H9 (cell line): ENCODE measurements at regions not wholly inside any gene's neighbourhood (a gene's known extent, or its start where the extent isn't known, plus 50 kb on each side); places are given as distances from the start of the nearest gene placed in this dataset.

Source experiments
- DNase-seq: peaks from one replicate; pipeline ENCODE4 v3.0.0-alpha.2; 2017
- H2AFZ ChIP-seq: one replicate; pipeline ENCODE4 v1.6.1; 2013; ENCODE audit warnings: mild to moderate bottlenecking, low read length, control low read depth, moderate library complexity
- H2AK5ac ChIP-seq: 2 replicates; pipeline ENCODE4 v1.6.1; 2013; ENCODE audit warnings: low read length, control low read depth, mixed read lengths; ENCODE audit not compliant: insufficient read length
- H2BK120ac ChIP-seq: one replicate; pipeline ENCODE4 v1.6.1; 2013; ENCODE audit warnings: low read depth, mild to moderate bottlenecking, low read length, control low read depth, inconsistent platforms; ENCODE audit not compliant: poor library complexity, severe bottlenecking
- H2BK12ac ChIP-seq: 2 replicates; pipeline ENCODE4 v1.6.1; 2013; ENCODE audit warnings: low read length, control low read depth, mixed read lengths, low read depth; ENCODE audit not compliant: insufficient read length
- H2BK15ac ChIP-seq: 2 replicates; pipeline ENCODE4 v1.6.1; 2013; ENCODE audit warnings: low read depth, low read length, control low read depth
- H2BK20ac ChIP-seq: one replicate; pipeline ENCODE4 v1.6.1; 2013; ENCODE audit warnings: low read depth, mild to moderate bottlenecking, low read length, control low read depth, inconsistent platforms; ENCODE audit not compliant: poor library complexity, severe bottlenecking
- H2BK5ac ChIP-seq: 2 replicates; pipeline ENCODE4 v1.6.1; 2013; ENCODE audit warnings: low read length, control low read depth, mixed read lengths; ENCODE audit not compliant: insufficient read length
- H3K14ac ChIP-seq: 2 replicates; pipeline ENCODE4 v1.6.1; 2013; ENCODE audit warnings: low read length, control low read depth; ENCODE audit not compliant: insufficient read depth
- H3K18ac ChIP-seq: 2 replicates; pipeline ENCODE4 v1.6.1; 2013; ENCODE audit warnings: low read depth, mild to moderate bottlenecking, mixed read lengths, low read length, control low read depth; ENCODE audit not compliant: insufficient read length
- H3K23ac ChIP-seq: 2 replicates; pipeline ENCODE4 v1.6.1; 2013; ENCODE audit warnings: low read length, control low read depth, mixed read lengths, low read depth; ENCODE audit not compliant: insufficient read length
- H3K23me2 ChIP-seq: 2 replicates; pipeline ENCODE4 v1.6.1; 2013; ENCODE audit warnings: low read depth, mild to moderate bottlenecking, mixed read lengths, low read length, control low read depth; ENCODE audit not compliant: insufficient read length, poor library complexity, severe bottlenecking
- H3K27ac ChIP-seq: 2 replicates; pipeline ENCODE4 v1.5.1; 2013; ENCODE audit warnings: low read length, control low read depth, mixed read lengths, low read depth; ENCODE audit not compliant: insufficient read length
- H3K27me3 ChIP-seq: 2 replicates; pipeline ENCODE4 v1.6.1; 2013; ENCODE audit warnings: low read length, control low read depth, inconsistent platforms; ENCODE audit not compliant: insufficient read depth
- H3K4ac ChIP-seq: 2 replicates; pipeline ENCODE4 v1.6.1; 2013; ENCODE audit warnings: low read depth, mild to moderate bottlenecking, control low read depth, inconsistent platforms, low read length, moderate library complexity
- H3K4me1 ChIP-seq: 2 replicates; pipeline ENCODE4 v1.6.1; 2013; ENCODE audit warnings: low read length, control low read depth, inconsistent platforms; ENCODE audit not compliant: insufficient read depth
- H3K4me2 ChIP-seq: 2 replicates; pipeline ENCODE4 v1.6.1; 2013; ENCODE audit warnings: low read length, control low read depth, mixed read lengths; ENCODE audit not compliant: insufficient read length, insufficient read depth
- H3K56ac ChIP-seq: 2 replicates; pipeline ENCODE4 v1.6.1; 2013; ENCODE audit warnings: low read depth, mild to moderate bottlenecking, mixed read lengths, low read length, control low read depth; ENCODE audit not compliant: insufficient read length
- H3K79me1 ChIP-seq: 2 replicates; pipeline ENCODE4 v1.6.1; 2013; ENCODE audit warnings: low read depth, mild to moderate bottlenecking, moderate library complexity, low read length, control low read depth, inconsistent platforms; ENCODE audit not compliant: insufficient read depth, poor library complexity, severe bottlenecking
- H3K79me2 ChIP-seq: 2 replicates; pipeline ENCODE4 v1.6.1; 2013; ENCODE audit warnings: low read length, control low read depth, inconsistent platforms; ENCODE audit not compliant: insufficient read depth
- H3K9ac ChIP-seq: 2 replicates; pipeline ENCODE4 v1.6.1; 2013; ENCODE audit warnings: low read length, control low read depth, mixed read lengths; ENCODE audit not compliant: insufficient read length; ENCODE audit errors: extremely low read depth
- H3K9me3 ChIP-seq: one replicate; pipeline ENCODE4 v1.6.1; 2013; ENCODE audit warnings: low read depth, low read length, inconsistent platforms; ENCODE audit not compliant: control insufficient read depth
- H3T11ph ChIP-seq: one replicate; pipeline ENCODE4 v1.6.1; 2013; ENCODE audit warnings: mild to moderate bottlenecking, low read length, control low read depth, inconsistent platforms
- H4K20me1 ChIP-seq: one replicate; pipeline ENCODE4 v1.6.1; 2013; ENCODE audit not compliant: control insufficient read depth, insufficient read length, insufficient read depth
- H4K5ac ChIP-seq: 2 replicates; pipeline ENCODE4 v1.6.1; 2013; ENCODE audit warnings: low read depth, mild to moderate bottlenecking, mixed read lengths, low read length, control low read depth; ENCODE audit not compliant: insufficient read length
- H4K8ac ChIP-seq: replicated peaks from 2 replicates; pipeline ENCODE4 v1.6.1; 2013; ENCODE audit warnings: low read length, control low read depth, mixed read lengths, low read depth; ENCODE audit not compliant: insufficient read length
- H4K91ac ChIP-seq: 2 replicates; pipeline ENCODE4 v1.6.1; 2013; ENCODE audit warnings: low read depth, mild to moderate bottlenecking, moderate library complexity, mixed read lengths, low read length, control low read depth; ENCODE audit not compliant: insufficient read length
- H3K27ac Mint-ChIP-seq, 3 experiments: 2 replicates in 2 of 3; 3 replicates in 1 of 3; pipeline ENCODE4 v1.8.0; 2020 to 2021; ENCODE audit warnings: mixed read lengths in 3 of 3, mild to moderate bottlenecking in 1 of 3, moderate library complexity in 1 of 3
- H3K27me3 Mint-ChIP-seq: 2 replicates; pipeline ENCODE4 v1.8.0; 2021; ENCODE audit warnings: low read depth, mild to moderate bottlenecking, moderate library complexity, mixed read lengths
- H3K36me3 Mint-ChIP-seq, 3 experiments: 2 replicates in 2 of 3; 3 replicates in 1 of 3; pipeline ENCODE4 v1.8.0; 2020 to 2021; ENCODE audit warnings: low read depth in 3 of 3, mixed read lengths in 3 of 3; ENCODE audit not compliant: insufficient read depth in 1 of 3
- H3K4me1 Mint-ChIP-seq, 2 experiments: 2 replicates each; pipeline ENCODE4 v1.8.0; 2020; ENCODE audit warnings: mixed read lengths in 2 of 2
- H3K4me3 Mint-ChIP-seq, 2 experiments: 2 replicates in 1 of 2; 3 replicates in 1 of 2; pipeline ENCODE4 v1.8.0; 2020 to 2021; ENCODE audit warnings: mild to moderate bottlenecking in 2 of 2, mixed read lengths in 2 of 2, moderate library complexity in 1 of 2
- H3K9me3 Mint-ChIP-seq, 2 experiments: 2 replicates in 1 of 2; 3 replicates in 1 of 2; pipeline ENCODE4 v1.8.0; 2020; ENCODE audit warnings: mild to moderate bottlenecking in 2 of 2, mixed read lengths in 2 of 2, moderate library complexity in 1 of 2
- CTCF ChIP-seq: fragments of 200-600 bp; sonication (generic); conservative IDR thresholded peaks from 3 replicates; pipeline ENCODE4 v1.8.0; 2021; ENCODE audit warnings: antibody characterized with exemption, mild to moderate bottlenecking

- no peak overlapping the region for H3K14ac ChIP-seq
- no peak overlapping the region for H2BK20ac ChIP-seq
- no peak overlapping the region for H3K27ac ChIP-seq
- H4K5ac ChIP-seq: no peak overlapping the region
- Mint-ChIP-seq H3K27me3 (no peaks in the 10 kb centered on the region), H3K36me3 (no peaks in the 10 kb centered on the region), H3K4me1 (peaks cover 8% of the 10 kb centered on the region in 2 experiments), H3K9me3 (no peaks in the 10 kb centered on the region), H3K4me3 (no peak overlapping the region), H3K27ac (no peak overlapping the region)
- H2BK15ac ChIP-seq: no peak overlapping the region
- no peak overlapping the region for H3K23ac ChIP-seq
- H3K9me3 ChIP-seq: no peaks in the 10 kb centered on the region
- H3K56ac ChIP-seq: no peak overlapping the region
- no peak overlapping the region for H2BK5ac ChIP-seq
- H3K4me1 ChIP-seq: no peaks in the 10 kb centered on the region
- no peak overlapping the region for H3T11ph ChIP-seq
- no peaks in the 10 kb centered on the region for H4K20me1 ChIP-seq
- H3K27me3 ChIP-seq: no peaks in the 10 kb centered on the region
- H2AFZ ChIP-seq: no peak overlapping the region
- H3K23me2 ChIP-seq: no peaks in the 10 kb centered on the region
- H2BK120ac ChIP-seq: no peak overlapping the region
- H3K18ac ChIP-seq: no peak overlapping the region
- no peak for DNase-seq
- H3K9ac ChIP-seq: no peak overlapping the region
- no peaks in the 10 kb centered on the region for H3K79me1 ChIP-seq
- no peak overlapping the region for H2AK5ac ChIP-seq
- H2BK12ac ChIP-seq: no peak overlapping the region
- H3K79me2 ChIP-seq: no peaks in the 10 kb centered on the region
- H3K4ac ChIP-seq: no peak overlapping the region
- H4K8ac ChIP-seq: no peak overlapping the region
- no peak overlapping the region for H3K4me2 ChIP-seq
- H4K91ac ChIP-seq: no peak overlapping the region
- no peak for TF ChIP-seq CTCF
Observed at GRCh38 chr12:91414636-91415035, 232.0 kb upstream of the DCN start.
